GM23248 (cell line): ENCODE measurements at regions not wholly inside any gene's neighbourhood (a gene's known extent, or its start where the extent isn't known, plus 50 kb on each side); places are given as distances from the start of the nearest gene placed in this dataset.

Experiments used
- EZH2 ChIP-seq: fragments of 200-600 bp; sonication (generic); IDR thresholded peaks from 2 replicates; pipeline ENCODE4 v1.6.1; 2018; ENCODE audit warnings: antibody characterized with exemption, mild to moderate bottlenecking; ENCODE audit not compliant: insufficient read depth, poor library complexity, severe bottlenecking
- EZH2phosphoT487 ChIP-seq: fragments of 200-600 bp; sonication (generic); IDR thresholded peaks from 2 replicates; pipeline ENCODE4 v1.6.1; 2018; ENCODE audit warnings: antibody characterized with exemption, moderate library complexity, mild to moderate bottlenecking, low read depth; ENCODE audit not compliant: insufficient read depth

- TF ChIP-seq EZH2 (no peak), EZH2phosphoT487 (no peak)
These were observed 454.9 kb upstream of the JAG1 start for GRCh38 chr20:11128721-11129120.
